ENCODE measurements at regions not wholly inside any gene's neighbourhood (a gene's known extent, or its start where the extent isn't known, plus 50 kb on each side); places are given as distances from the start of the nearest gene placed in this dataset.

DNA sequence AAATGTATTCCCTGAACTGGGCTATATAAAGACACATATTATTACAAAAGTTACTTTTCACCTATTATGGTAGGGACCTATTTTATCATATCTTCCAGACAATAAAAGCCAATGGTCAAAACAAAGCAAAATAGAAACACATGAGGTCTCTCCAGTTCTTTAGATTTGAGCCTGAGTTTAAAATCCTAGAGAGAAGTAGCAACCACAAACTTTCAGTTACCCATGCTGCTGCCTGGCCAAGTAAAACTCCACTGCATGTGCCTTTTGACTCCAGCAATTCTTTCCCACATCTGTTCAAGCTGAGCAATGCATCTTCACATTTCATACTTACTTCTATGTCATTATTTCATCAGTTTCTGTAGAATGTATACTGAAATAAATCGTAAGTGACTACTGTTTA lies 405.3 kb downstream of the STK39 start:
- TF ChIP-seq, protein P1, sequence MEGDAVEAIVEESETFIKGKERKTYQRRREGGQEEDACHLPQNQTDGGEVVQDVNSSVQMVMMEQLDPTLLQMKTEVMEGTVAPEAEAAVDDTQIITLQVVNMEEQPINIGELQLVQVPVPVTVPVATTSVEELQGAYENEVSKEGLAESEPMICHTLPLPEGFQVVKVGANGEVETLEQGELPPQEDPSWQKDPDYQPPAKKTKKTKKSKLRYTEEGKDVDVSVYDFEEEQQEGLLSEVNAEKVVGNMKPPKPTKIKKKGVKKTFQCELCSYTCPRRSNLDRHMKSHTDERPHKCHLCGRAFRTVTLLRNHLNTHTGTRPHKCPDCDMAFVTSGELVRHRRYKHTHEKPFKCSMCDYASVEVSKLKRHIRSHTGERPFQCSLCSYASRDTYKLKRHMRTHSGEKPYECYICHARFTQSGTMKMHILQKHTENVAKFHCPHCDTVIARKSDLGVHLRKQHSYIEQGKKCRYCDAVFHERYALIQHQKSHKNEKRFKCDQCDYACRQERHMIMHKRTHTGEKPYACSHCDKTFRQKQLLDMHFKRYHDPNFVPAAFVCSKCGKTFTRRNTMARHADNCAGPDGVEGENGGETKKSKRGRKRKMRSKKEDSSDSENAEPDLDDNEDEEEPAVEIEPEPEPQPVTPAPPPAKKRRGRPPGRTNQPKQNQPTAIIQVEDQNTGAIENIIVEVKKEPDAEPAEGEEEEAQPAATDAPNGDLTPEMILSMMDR (IDR thresholded peaks at IDR 0.05; ENCODE audit: poor library complexity, severe bottlenecking): no peak
- no peak for TF ChIP-seq RAD21 (conservative IDR thresholded peaks at IDR 0.05)
- TF ChIP-seq TAF1 (IDR thresholded peaks at IDR 0.05; ENCODE audit: low read depth): no peak
- no peak for TF ChIP-seq POLR2AphosphoS5 (IDR thresholded peaks at IDR 0.05)

Measured in neural cell (in vitro differentiated cells).